ENCODE measurements at regions not wholly inside any gene's neighbourhood (a gene's known extent, or its start where the extent isn't known, plus 50 kb on each side); places are given as distances from the start of the nearest gene placed in this dataset.

DNA sequence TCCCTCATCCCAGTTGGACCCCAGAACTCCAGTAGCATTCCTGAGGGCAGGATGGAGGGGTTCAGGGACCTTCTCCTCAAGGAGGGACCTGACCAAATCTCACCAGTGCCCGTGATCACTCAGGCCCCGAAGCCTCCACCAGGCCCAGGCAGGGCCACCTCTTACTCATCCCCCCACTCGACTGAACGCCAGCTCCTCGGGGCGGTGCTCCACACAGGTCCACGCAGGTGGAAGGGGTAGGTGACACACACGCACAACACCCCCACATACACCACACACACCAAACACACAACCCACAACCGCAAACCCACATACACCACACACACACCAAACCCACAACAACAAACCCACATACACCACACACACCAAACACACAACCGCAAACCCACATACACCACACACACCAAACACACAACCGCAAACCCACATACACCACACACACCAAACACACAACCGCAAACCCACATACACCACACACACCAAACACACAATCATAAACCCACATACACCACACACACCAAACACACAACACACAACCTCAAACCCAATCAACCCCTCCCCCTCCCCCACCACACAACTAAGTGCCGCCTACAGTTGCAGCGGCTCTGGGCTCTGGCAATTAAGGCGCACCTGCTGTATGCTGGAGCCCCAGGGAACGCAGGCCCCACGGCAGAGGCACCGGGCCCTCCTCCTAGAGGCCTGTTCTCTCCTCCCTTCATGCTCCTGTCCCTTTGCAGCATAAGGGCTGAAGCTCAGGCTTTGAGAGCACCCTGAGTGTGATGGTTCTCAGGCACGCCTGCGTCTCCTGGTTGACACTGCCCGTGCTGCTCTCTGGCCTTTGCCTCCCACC is 1318.1 kb downstream of the TBC1D22A start:
- Histone ChIP-seq H2BK15ac (ENCODE audit: low read depth, low read length) (no peak overlapping the region), H3K9ac (ENCODE audit: low read depth, low read length) (no peak overlapping the region), H2BK5ac (ENCODE audit: low read depth, low read length, poor library complexity, severe bottlenecking) (peak overlapping the region; percentile 13), H3K79me1 (ENCODE audit: low read depth in 1 of 2, low read length in 2 of 2) (no peaks in the 10 kb centered on the region), H3K27me3 (ENCODE audit: control insufficient read depth, insufficient read depth, low read length) (no peaks in the 10 kb centered on the region), H3K18ac (ENCODE audit: low read depth, low read length) (no peak overlapping the region), H2AK9ac (replicated peaks; ENCODE audit: low read depth, low read length, poor library complexity) (no peak overlapping the region), H2AFZ (replicated peaks; ENCODE audit: low read length, poor library complexity) (no peak overlapping the region), H3K36me3 (ENCODE audit: control insufficient read depth, insufficient read depth, low read length) (no peaks in the 10 kb centered on the region), H3K14ac (replicated peaks; ENCODE audit: low read depth, low read length) (no peak overlapping the region), H3K4me3 (ENCODE audit: insufficient read depth, low read depth, low read length) (no peak overlapping the region), H2BK20ac (ENCODE audit: low read depth, low read length) (no peak overlapping the region), H2AK5ac (ENCODE audit: low read depth, low read length) (no peak overlapping the region), H3K23ac (ENCODE audit: low read depth, low read length) (no peak overlapping the region), H3K4ac (ENCODE audit: low read depth, low read length) (no peak overlapping the region), H3K56ac (ENCODE audit: extremely low read depth, insufficient read depth, low read length) (no peak overlapping the region), H3K9me1 (ENCODE audit: insufficient read depth, low read length) (no peaks in the 10 kb centered on the region), H3K4me1 (ENCODE audit: control insufficient read depth, insufficient read depth, low read length) (no peaks in the 10 kb centered on the region), H2BK120ac (ENCODE audit: low read depth, low read length) (no peak overlapping the region), H4K5ac (ENCODE audit: low read depth, low read length) (no peak overlapping the region), H3K27ac (ENCODE audit: insufficient read depth, low read length) (no peak overlapping the region), H3K9me3 (ENCODE audit: control insufficient read depth, insufficient read depth, low read length) (peaks cover 63% of the 10 kb centered on the region), H4K91ac (ENCODE audit: insufficient read depth, low read depth, low read length) (no peak overlapping the region), H3K4me2 (ENCODE audit: low read depth, low read length) (no peak overlapping the region), H4K8ac (ENCODE audit: low read depth in 2 of 2, low read length in 2 of 2) (no peak overlapping the region), H4K20me1 (ENCODE audit: insufficient read depth, low read length) (no peaks in the 10 kb centered on the region)
- TF ChIP-seq RFX5 (IDR thresholded peaks at IDR 0.05; ENCODE audit: low read depth, low read length) (no peak), POLR2A (IDR thresholded peaks at IDR 0.05; ENCODE audit: low read depth, low read length) (no peak), CEBPB (IDR thresholded peaks at IDR 0.05; ENCODE audit: low read depth, low read length) (no peak), BHLHE40 (IDR thresholded peaks at IDR 0.05; ENCODE audit: low read depth, low read length) (no peak), MAFK (IDR thresholded peaks at IDR 0.05; ENCODE audit: low read depth, low read length) (no peak), RAD21 (IDR thresholded peaks at IDR 0.05; ENCODE audit: low read length) (no peak), SMC3 (IDR thresholded peaks at IDR 0.05; ENCODE audit: low read depth, low read length) (no peak)
- TF ChIP-seq, protein P1, sequence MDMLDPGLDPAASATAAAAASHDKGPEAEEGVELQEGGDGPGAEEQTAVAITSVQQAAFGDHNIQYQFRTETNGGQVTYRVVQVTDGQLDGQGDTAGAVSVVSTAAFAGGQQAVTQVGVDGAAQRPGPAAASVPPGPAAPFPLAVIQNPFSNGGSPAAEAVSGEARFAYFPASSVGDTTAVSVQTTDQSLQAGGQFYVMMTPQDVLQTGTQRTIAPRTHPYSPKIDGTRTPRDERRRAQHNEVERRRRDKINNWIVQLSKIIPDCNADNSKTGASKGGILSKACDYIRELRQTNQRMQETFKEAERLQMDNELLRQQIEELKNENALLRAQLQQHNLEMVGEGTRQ (IDR thresholded peaks at IDR 0.05; ENCODE audit: low read depth, low read length), result no peak
- dilution Hi-C loops (cut with HindIII; ENCODE audit: low sequenced_read_pairs, unreplicated experiment), result no loop called here
- WGBS, 2 experiments (ENCODE audit: extremely low coverage in 2 of 2, insufficient read length in 1 of 2), result no CpG with 5 or more reads among the region's 21 CpGs
- DNase-seq, result no peak
- in situ Hi-C loops (cut with MboI; ENCODE audit: low sequenced_read_pairs), result no loop called here
- intact Hi-C loops (cut with micrococcal nuclease), result no loop called here
- BruUV-seq (replicated peaks), result no TSS peak
- ATAC-seq (ENCODE audit: low read depth), result no peak
- POLR2A ChIA-PET (ENCODE audit: unreplicated experiment), result no interaction called here
- CTCF ChIA-PET, result no interaction called here

All from IMR-90 (cell line).